ENCODE measurements at regions not wholly inside any gene's neighbourhood (a gene's known extent, or its start where the extent isn't known, plus 50 kb on each side); places are given as distances from the start of the nearest gene placed in this dataset.

- no peak overlapping the region for H3K18ac ChIP-seq (ENCODE audit: extremely low read depth, low read length)
- no peak overlapping the region for H3K23ac ChIP-seq (ENCODE audit: insufficient read length)
- H3K4me2 ChIP-seq (ENCODE audit: insufficient read depth in 1 of 2, low read depth in 2 of 2, low read length in 2 of 2) = no peak overlapping the region
- no peaks in the 10 kb centered on the region for H4K20me1 ChIP-seq (replicated peaks in 1 of 2; ENCODE audit: control insufficient read depth in 1 of 2, insufficient read depth in 2 of 2, low read length in 2 of 2)
- no peak overlapping the region for H2BK15ac ChIP-seq (ENCODE audit: low read length)
- no peak overlapping the region for H4K8ac ChIP-seq (ENCODE audit: extremely low read depth, insufficient read depth, low read length)
- H2BK12ac ChIP-seq (ENCODE audit: low read depth, low read length) = no peak overlapping the region; the same call in 1 of the 2 replicates
- no peak overlapping the region for H2BK120ac ChIP-seq (replicated peaks; ENCODE audit: low read depth, low read length)
- ChIA-PET POLR2A (ENCODE audit: partially characterized antibody) (interaction anchor here (1.5 kb wide), 1 partner anchor 307 kb away, joined by 3 read pairs; no protein-coding TSS in a partner anchor), CTCF (ENCODE audit: partially characterized antibody) (interaction anchor here (0.5 to 2.4 kb wide), 7 partner anchors 13 to 358 kb away, joined by 3 to 5 read pairs (median 3); no protein-coding TSS in a partner anchor)
- H4K5ac ChIP-seq (ENCODE audit: insufficient read length, low read depth, low read length) = no peak overlapping the region
- no peak overlapping the region for H3K9ac ChIP-seq (replicated peaks in 1 of 4; ENCODE audit: extremely low read depth in 1 of 4, low read depth in 3 of 4, low read length in 3 of 4)
- no peaks in the 10 kb centered on the region for H3K9me3 ChIP-seq (ENCODE audit: insufficient read depth in 2 of 2, low read depth in 1 of 2, low read length in 1 of 2)
- WGBS, 2 experiments (ENCODE audit: extremely low coverage in 1 of 2, insufficient coverage in 1 of 2, insufficient read length in 1 of 2, insufficient replicate concordance in 2 of 2, low coverage in 1 of 2, low lambda C conversion rate in 2 of 2, missing lambda C conversion rate in 1 of 2) = 66% methylated on average over 5 of the region's 5 CpGs; no CpG with 5 or more reads in 1 of the 2 experiments
- H3K56ac ChIP-seq (replicated peaks; ENCODE audit: insufficient read length, low read depth, low read length) = no peak overlapping the region
- peak; percentile 25 to 47 for DNase-seq (ENCODE audit: low read depth in 1 of 2, low spot score in 2 of 2)
- no peak overlapping the region for H3K4ac ChIP-seq (replicated peaks; ENCODE audit: insufficient read length, low read depth, low read length)
- no peaks in the 10 kb centered on the region for H3K79me2 ChIP-seq (ENCODE audit: control insufficient read depth in 1 of 2, insufficient read depth in 2 of 2, low read length in 2 of 2)
- no peak overlapping the region for H2AFZ ChIP-seq (ENCODE audit: low read length)
- peak; percentile 78 for FAIRE-seq
- H2BK5ac ChIP-seq (ENCODE audit: low read depth, low read length) = no peak overlapping the region
- no peak overlapping the region for H3K14ac ChIP-seq (ENCODE audit: insufficient read length)
- no peaks in the 10 kb centered on the region for H3K23me2 ChIP-seq (ENCODE audit: low read depth, low read length)
- H3K27ac ChIP-seq (ENCODE audit: low read depth, low read length) = no peak overlapping the region
- no peaks in the 10 kb centered on the region for H3K27me3 ChIP-seq (replicated peaks in 1 of 4; ENCODE audit: control insufficient read depth in 3 of 4, extremely low read depth in 1 of 4, insufficient read depth in 3 of 4, low read length in 3 of 4)
- no peak overlapping the region for H3K4me3 ChIP-seq (ENCODE audit: extremely low read depth in 1 of 4, insufficient read depth in 2 of 4, low read depth in 3 of 4, low read length in 4 of 4)
- H2BK20ac ChIP-seq (ENCODE audit: low read length) = no peak overlapping the region
- H3K36me3 ChIP-seq (ENCODE audit: control insufficient read depth in 2 of 4, insufficient read depth in 4 of 4, low read length in 3 of 4) = no peaks in the 10 kb centered on the region
- H3K4me1 ChIP-seq (replicated peaks in 1 of 4; ENCODE audit: control insufficient read depth in 3 of 4, insufficient read depth in 4 of 4, low read length in 3 of 4) = no peaks in the 10 kb centered on the region; a peak in 1 of 7 replicates
- H2AK5ac ChIP-seq (ENCODE audit: low read depth, low read length) = no peak overlapping the region
- no peaks in the 10 kb centered on the region for H3K79me1 ChIP-seq (ENCODE audit: low read depth, low read length)
- no peak overlapping the region for H4K91ac ChIP-seq (replicated peaks; ENCODE audit: insufficient read length, low read length)
- no peak for TF ChIP-seq CREB1 (IDR thresholded peaks at IDR 0.05)
- TF ChIP-seq HDAC2 (IDR thresholded peaks at IDR 0.05; ENCODE audit: borderline replicate concordance in 1 of 2, low read depth in 2 of 2, low read length in 2 of 2) = no peak
- TF ChIP-seq RFX5 (IDR thresholded peaks at IDR 0.05; ENCODE audit: borderline replicate concordance, low read depth, low read length) = no peak
- TF ChIP-seq CEBPB (IDR thresholded peaks at IDR 0.05; ENCODE audit: low read depth, low read length) = peak; percentile 85
- TF ChIP-seq EP300 (IDR thresholded peaks at IDR 0.05; ENCODE audit: borderline replicate concordance in 1 of 2, low read depth in 2 of 2, low read length in 2 of 2) = peak in 1 of 2 experiments; percentile 46; a peak in 1 of 3 replicates
- peak; percentile 68; the same call in 1 of the 2 replicates for TF ChIP-seq JUND (IDR thresholded peaks at IDR 0.05; ENCODE audit: low read length)
- no peak for TF ChIP-seq KDM5A (IDR thresholded peaks at IDR 0.05; ENCODE audit: low read length)
- peak in 1 of 2 experiments; percentile 56; a peak in 1 of 4 replicates for TF ChIP-seq SIN3A (conservative IDR thresholded peaks at IDR 0.05 in 1 of 2, IDR thresholded peaks at IDR 0.05 in 1 of 2; ENCODE audit: low read depth in 1 of 2, low read length in 2 of 2)
- TF ChIP-seq KDM1A (IDR thresholded peaks at IDR 0.05; ENCODE audit: borderline replicate concordance, low read length) = no peak
- TF ChIP-seq ATF3 (IDR thresholded peaks at IDR 0.05; ENCODE audit: insufficient read depth, low read depth, low read length) = no peak
- no peak for TF ChIP-seq MAFK (IDR thresholded peaks at IDR 0.05; ENCODE audit: low read depth, low read length)
Observed at GRCh38 chr3:67296039-67296892, 298.2 kb downstream of the KBTBD8 start.

Measured in H1 (cell line).